ENCODE measurements at regions not wholly inside any gene's neighbourhood (a gene's known extent, or its start where the extent isn't known, plus 50 kb on each side); places are given as distances from the start of the nearest gene placed in this dataset.
"Not testable (repeated sequence)": the region's sequence is repeated elsewhere in the genome, so short reads cannot be mapped to it uniquely, and the experiment has no call there.

DNA sequence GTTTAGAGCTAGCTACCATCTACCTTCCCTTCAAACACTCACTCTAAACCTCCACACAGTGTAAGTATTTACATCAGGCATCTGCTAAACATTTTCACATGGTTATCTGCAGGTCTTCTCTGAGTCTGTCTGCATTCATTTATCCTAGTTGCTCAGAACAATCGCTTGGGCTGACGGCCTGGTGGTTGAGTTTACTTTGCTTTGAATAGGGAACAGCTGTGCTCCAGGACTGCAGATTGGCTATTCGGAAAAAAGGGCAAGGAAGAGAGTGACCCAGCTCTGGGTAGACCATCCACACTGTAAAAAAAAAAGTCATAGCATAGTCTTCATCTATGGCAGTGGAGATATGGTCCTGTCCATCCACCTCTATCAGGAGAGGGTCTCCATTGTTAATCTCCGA, 115.3 kb upstream of the ESR1 start:
- intact Hi-C loops (cut with micrococcal nuclease; ENCODE audit: unreplicated experiment), result no loop called here
- no peaks in the 10 kb centered on the region for H3K9me3 ChIP-seq
- H3K9me3 Mint-ChIP-seq (ENCODE audit: unreplicated experiment), result no peaks in the 10 kb centered on the region
- ChIA-PET CTCF (no interaction called here), POLR2A (no interaction called here)
- no peak overlapping the region for H3K4me3 ChIP-seq (ENCODE audit: low read depth, low read length)
- H3K4me1 Mint-ChIP-seq (ENCODE audit: low read depth, unreplicated experiment), result peaks cover 7% of the 10 kb centered on the region
- no peaks in the 10 kb centered on the region for H3K36me3 ChIP-seq (ENCODE audit: control insufficient read depth, insufficient read depth, low read length)
- no peak overlapping the region for H3K27ac Mint-ChIP-seq (ENCODE audit: unreplicated experiment)
- H3K4me3 Mint-ChIP-seq (ENCODE audit: unreplicated experiment), result no peak overlapping the region
- H3K4me1 ChIP-seq, result peaks cover 3% of the 10 kb centered on the region; the same call in 1 of the 2 replicates
- no peaks in the 10 kb centered on the region for H3K36me3 Mint-ChIP-seq (ENCODE audit: insufficient read depth, unreplicated experiment)
- no peak for TF ChIP-seq CTCF (IDR thresholded peaks at IDR 0.05; ENCODE audit: insufficient read depth in 1 of 2, low read depth in 1 of 2, low read length in 1 of 2, severe bottlenecking in 1 of 2, unreplicated experiment in 1 of 2)
- DNase-seq, result no peak
- no TSS peak for BruUV-seq (replicated peaks)
- no peaks in the 10 kb centered on the region for H3K27me3 Mint-ChIP-seq (ENCODE audit: insufficient read depth, unreplicated experiment)
- H3K27me3 ChIP-seq (replicated peaks; ENCODE audit: control insufficient read depth, insufficient read depth, low read length), result no peaks in the 10 kb centered on the region

GRCh38 chr6:151693366-151693765, 114.1 kb upstream of the ESR1 start:
- no peak for DNase-seq
- no peaks in the 10 kb centered on the region for H3K27me3 Mint-ChIP-seq (ENCODE audit: insufficient read depth, unreplicated experiment)
- Histone ChIP-seq H3K36me3 (ENCODE audit: control insufficient read depth, insufficient read depth, low read length) (no peaks in the 10 kb centered on the region), H3K9me3 (no peaks in the 10 kb centered on the region), H3K27me3 (replicated peaks; ENCODE audit: control insufficient read depth, insufficient read depth, low read length) (no peaks in the 10 kb centered on the region), H3K4me1 (peaks cover 3% of the 10 kb centered on the region; the same call in 1 of the 2 replicates), H3K4me3 (ENCODE audit: low read depth, low read length) (no peak overlapping the region)
- POLR2A ChIA-PET, result no interaction called here
- no peak overlapping the region for H3K27ac Mint-ChIP-seq (ENCODE audit: unreplicated experiment)
- no TSS peak for BruUV-seq (replicated peaks)
- intact Hi-C loops (cut with micrococcal nuclease; ENCODE audit: unreplicated experiment), result no loop called here
- H3K36me3 Mint-ChIP-seq (ENCODE audit: insufficient read depth, unreplicated experiment), result no peaks in the 10 kb centered on the region
- H3K4me3 Mint-ChIP-seq (ENCODE audit: unreplicated experiment), result no peak overlapping the region
- CTCF ChIA-PET, result no interaction called here
- H3K9me3 Mint-ChIP-seq (ENCODE audit: unreplicated experiment), result peaks cover 4% of the 10 kb centered on the region
- TF ChIP-seq CTCF (IDR thresholded peaks at IDR 0.05; ENCODE audit: insufficient read depth in 1 of 2, low read depth in 1 of 2, low read length in 1 of 2, severe bottlenecking in 1 of 2, unreplicated experiment in 1 of 2), result no peak
- H3K4me1 Mint-ChIP-seq (ENCODE audit: low read depth, unreplicated experiment), result peaks cover 7% of the 10 kb centered on the region

DNA sequence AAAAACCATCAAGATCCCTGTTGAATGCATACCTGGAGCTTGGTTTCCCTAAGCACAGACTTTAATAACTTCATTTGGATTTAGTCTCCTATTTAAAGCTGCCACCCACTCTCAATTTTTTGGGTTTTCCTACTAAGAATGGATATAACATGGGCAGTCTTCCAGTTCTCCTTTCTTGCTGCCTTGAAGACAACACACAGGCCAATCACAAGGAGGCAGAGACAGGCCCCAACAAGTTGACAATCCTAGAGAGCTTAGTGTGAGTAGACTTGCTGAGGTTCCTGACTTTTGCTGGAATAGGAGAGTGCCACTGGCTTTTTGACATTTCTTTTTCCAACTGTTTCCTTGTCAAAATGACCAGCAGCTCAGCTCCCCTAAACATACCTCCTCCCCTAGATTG, 112.3 kb upstream of the ESR1 start:
- CTCF ChIA-PET, result no interaction called here
- BruUV-seq (replicated peaks), result no TSS peak

GRCh38 chr6:151696302-151696701, 111.2 kb upstream of the ESR1 start:
- H3K4me1 ChIP-seq; H3K9me3 ChIP-seq; DNase-seq; H3K4me3 ChIP-seq (ENCODE audit: low read depth, low read length); BruUV-seq (replicated peaks); H3K27ac Mint-ChIP-seq (ENCODE audit: unreplicated experiment); H3K36me3 Mint-ChIP-seq (ENCODE audit: insufficient read depth, unreplicated experiment); CTCF ChIA-PET; H3K27me3 ChIP-seq (replicated peaks; ENCODE audit: control insufficient read depth, insufficient read depth, low read length); H3K4me1 Mint-ChIP-seq (ENCODE audit: low read depth, unreplicated experiment); intact Hi-C loops (cut with micrococcal nuclease; ENCODE audit: unreplicated experiment); H3K4me3 Mint-ChIP-seq (ENCODE audit: unreplicated experiment); POLR2A ChIA-PET; H3K9me3 Mint-ChIP-seq (ENCODE audit: unreplicated experiment); H3K36me3 ChIP-seq (ENCODE audit: control insufficient read depth, insufficient read depth, low read length); H3K27me3 Mint-ChIP-seq (ENCODE audit: insufficient read depth, unreplicated experiment): not testable (repeated sequence)

More for the DNA sequence above, 112.3 kb upstream of the ESR1 start:
- H3K27ac Mint-ChIP-seq (ENCODE audit: unreplicated experiment), result no peak overlapping the region
- Histone ChIP-seq H3K4me3 (ENCODE audit: low read depth, low read length) (no peak overlapping the region), H3K9me3 (no peaks in the 10 kb centered on the region), H3K4me1 (peaks cover 3% of the 10 kb centered on the region; the same call in 1 of the 2 replicates), H3K27me3 (replicated peaks; ENCODE audit: control insufficient read depth, insufficient read depth, low read length) (no peaks in the 10 kb centered on the region), H3K36me3 (ENCODE audit: control insufficient read depth, insufficient read depth, low read length) (no peaks in the 10 kb centered on the region)
- H3K36me3 Mint-ChIP-seq (ENCODE audit: insufficient read depth, unreplicated experiment), result no peaks in the 10 kb centered on the region
- H3K4me1 Mint-ChIP-seq (ENCODE audit: low read depth, unreplicated experiment), result peaks cover 7% of the 10 kb centered on the region
- no peaks in the 10 kb centered on the region for H3K27me3 Mint-ChIP-seq (ENCODE audit: insufficient read depth, unreplicated experiment)
- H3K4me3 Mint-ChIP-seq (ENCODE audit: unreplicated experiment), result no peak overlapping the region
- TF ChIP-seq CTCF (IDR thresholded peaks at IDR 0.05; ENCODE audit: insufficient read depth in 1 of 2, low read depth in 1 of 2, low read length in 1 of 2, severe bottlenecking in 1 of 2, unreplicated experiment in 1 of 2), result no peak
- POLR2A ChIA-PET, result no interaction called here
- DNase-seq, result no peak
- peaks cover 9% of the 10 kb centered on the region for H3K9me3 Mint-ChIP-seq (ENCODE audit: unreplicated experiment)
- intact Hi-C loops (cut with micrococcal nuclease; ENCODE audit: unreplicated experiment), result no loop called here
